Activated naive CD8-positive, alpha-beta T cell treated with anti-CD3 and anti-CD28 coated beads, Interleukin-2, amount 10 ng/mL, durations not matched to agents 7 days and 5 days (primary cell): ENCODE measurements at regions not wholly inside any gene's neighbourhood (a gene's known extent, or its start where the extent isn't known, plus 50 kb on each side); places are given as distances from the start of the nearest gene placed in this dataset.

Experiments used
- ATAC-seq: fragments of 150-1000 bp; cut with Tn5 transposase; one replicate; pipeline ENCODE4 v1.10.0; 2021; ENCODE audit warnings: low read depth, moderate library complexity
- POLR2A ChIA-PET: fragments of 350-600 bp; sonication (Branson Sonifier 250); formaldehyde crosslinking; loops from one replicate; lab custom pipeline; 2021; ENCODE audit warnings: antibody characterized with exemption; lab: Charles Lee
- DNase-seq: peaks from one replicate; pipeline ENCODE4 v3.0.0; 2021
- H3K27ac Mint-ChIP-seq: one replicate; pipeline ENCODE4 v1.8.0; 2022; ENCODE audit warnings: mild to moderate bottlenecking, mixed read lengths
- H3K27me3 Mint-ChIP-seq: one replicate; pipeline ENCODE4 v1.8.0; 2022; ENCODE audit warnings: mild to moderate bottlenecking, moderate library complexity, mixed read lengths
- H3K36me3 Mint-ChIP-seq: one replicate; pipeline ENCODE4 v1.8.0; 2021; ENCODE audit warnings: mild to moderate bottlenecking, mixed read lengths
- H3K4me1 Mint-ChIP-seq: one replicate; pipeline ENCODE4 v1.8.0; 2021; ENCODE audit warnings: mixed read lengths
- H3K4me3 Mint-ChIP-seq: one replicate; pipeline ENCODE4 v1.8.0; 2022; ENCODE audit warnings: mild to moderate bottlenecking, moderate library complexity, mixed read lengths
- H3K9me3 Mint-ChIP-seq: one replicate; pipeline ENCODE4 v1.8.0; 2021; ENCODE audit warnings: mixed read lengths

DNA sequence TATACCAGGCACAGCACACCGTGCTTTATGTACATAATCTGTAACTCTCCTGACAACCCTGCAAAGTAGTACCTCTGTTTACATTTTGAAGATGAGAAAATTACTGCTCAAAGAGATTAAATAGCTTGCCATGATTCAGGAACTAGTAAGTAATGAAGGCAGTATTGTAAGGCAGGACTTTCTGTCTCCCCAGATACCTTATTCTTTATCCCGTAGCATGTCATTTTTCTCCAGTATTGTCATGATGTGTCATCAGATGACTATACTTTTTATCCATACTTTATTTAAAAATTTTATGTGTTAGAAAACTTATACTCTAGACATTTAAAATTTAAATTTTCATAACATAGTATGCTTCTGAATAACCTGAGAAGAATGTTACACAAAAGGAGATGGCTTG lies 188.3 kb upstream of the NUDT6 start:
- ATAC-seq (no peak), DNase-seq (no peak)
- H3K27ac Mint-ChIP-seq, result no peak overlapping the region
- no peaks in the 10 kb centered on the region for H3K4me1 Mint-ChIP-seq
- peaks cover 7% of the 10 kb centered on the region for H3K36me3 Mint-ChIP-seq
- no peaks in the 10 kb centered on the region for H3K27me3 Mint-ChIP-seq
- POLR2A ChIA-PET, result no interaction called here
- H3K9me3 Mint-ChIP-seq, result peaks cover 2% of the 10 kb centered on the region
- H3K4me3 Mint-ChIP-seq, result no peak overlapping the region

DNA sequence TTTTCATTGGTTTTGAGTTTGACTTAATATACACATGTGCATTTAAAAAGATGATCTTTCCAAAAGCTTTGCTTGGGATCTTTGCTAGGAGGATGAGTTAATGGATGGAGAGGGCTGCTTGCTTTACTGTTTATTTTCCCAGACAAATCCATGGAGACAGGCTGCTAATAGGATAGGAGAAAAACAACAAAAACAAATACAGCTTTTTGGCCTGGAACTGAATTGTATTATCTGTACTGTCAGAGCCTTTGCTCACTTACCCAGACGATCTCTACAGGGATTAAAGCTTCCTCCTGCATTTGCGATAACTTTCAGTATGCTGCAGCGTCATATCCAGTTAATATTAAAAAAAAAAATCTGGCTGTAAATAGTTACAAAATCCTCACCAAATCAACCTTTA lies 190.8 kb upstream of the NUDT6 start:
- POLR2A ChIA-PET, result no interaction called here
- DNase-seq (no peak), ATAC-seq (no peak)
- no peaks in the 10 kb centered on the region for H3K4me1 Mint-ChIP-seq
- H3K9me3 Mint-ChIP-seq, result peaks cover 2% of the 10 kb centered on the region
- H3K27me3 Mint-ChIP-seq, result no peaks in the 10 kb centered on the region
- H3K27ac Mint-ChIP-seq, result no peak overlapping the region
- H3K36me3 Mint-ChIP-seq, result peaks cover 7% of the 10 kb centered on the region
- H3K4me3 Mint-ChIP-seq, result no peak overlapping the region

DNA sequence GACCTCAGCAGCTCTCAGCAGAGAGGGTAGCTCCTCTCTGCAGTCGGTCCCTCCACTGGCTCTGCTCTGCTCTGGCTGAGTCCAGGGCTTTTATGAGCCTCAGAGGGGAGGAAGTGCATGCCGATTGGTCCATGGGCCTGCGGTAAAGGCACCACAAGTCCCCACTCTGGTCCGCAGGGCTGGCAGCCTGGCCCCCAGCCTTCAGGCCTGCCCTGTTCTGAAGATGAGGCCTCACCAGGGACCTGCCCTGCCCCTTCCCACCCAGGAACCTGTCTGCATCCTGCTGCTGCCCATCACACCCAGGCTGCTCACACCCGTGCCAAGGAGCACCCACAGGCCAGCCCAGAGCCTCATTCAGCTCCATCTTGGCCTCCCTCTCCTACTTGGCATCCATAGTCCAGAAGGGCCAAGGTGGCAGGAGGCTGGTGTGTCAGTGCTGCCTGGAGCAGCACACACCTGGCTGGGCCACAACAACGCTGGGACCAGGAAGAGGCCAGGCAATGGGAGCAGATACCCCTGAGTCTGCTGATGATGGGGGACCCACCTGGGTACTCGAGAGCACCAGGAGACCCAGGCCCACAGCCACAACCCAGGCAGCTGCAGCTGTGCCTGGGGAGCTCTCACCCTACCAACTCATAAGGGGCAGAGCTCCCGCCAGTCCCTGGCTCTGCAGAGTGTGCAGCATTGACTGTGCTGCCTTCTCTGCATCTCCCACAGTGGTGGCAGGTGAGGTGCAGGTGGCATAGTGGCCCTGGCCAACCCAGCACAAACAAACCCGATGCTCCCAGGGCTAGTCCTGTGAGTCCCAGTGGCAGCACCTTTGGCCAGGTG lies 191.9 kb upstream of the NUDT6 start:
- Mint-ChIP-seq H3K4me1 (no peaks in the 10 kb centered on the region), H3K27ac (no peak overlapping the region), H3K36me3 (peaks cover 7% of the 10 kb centered on the region), H3K27me3 (no peaks in the 10 kb centered on the region), H3K4me3 (no peak overlapping the region), H3K9me3 (peaks cover 2% of the 10 kb centered on the region)
- ATAC-seq (no peak), DNase-seq (no peak)
- POLR2A ChIA-PET, result no interaction called here

DNA sequence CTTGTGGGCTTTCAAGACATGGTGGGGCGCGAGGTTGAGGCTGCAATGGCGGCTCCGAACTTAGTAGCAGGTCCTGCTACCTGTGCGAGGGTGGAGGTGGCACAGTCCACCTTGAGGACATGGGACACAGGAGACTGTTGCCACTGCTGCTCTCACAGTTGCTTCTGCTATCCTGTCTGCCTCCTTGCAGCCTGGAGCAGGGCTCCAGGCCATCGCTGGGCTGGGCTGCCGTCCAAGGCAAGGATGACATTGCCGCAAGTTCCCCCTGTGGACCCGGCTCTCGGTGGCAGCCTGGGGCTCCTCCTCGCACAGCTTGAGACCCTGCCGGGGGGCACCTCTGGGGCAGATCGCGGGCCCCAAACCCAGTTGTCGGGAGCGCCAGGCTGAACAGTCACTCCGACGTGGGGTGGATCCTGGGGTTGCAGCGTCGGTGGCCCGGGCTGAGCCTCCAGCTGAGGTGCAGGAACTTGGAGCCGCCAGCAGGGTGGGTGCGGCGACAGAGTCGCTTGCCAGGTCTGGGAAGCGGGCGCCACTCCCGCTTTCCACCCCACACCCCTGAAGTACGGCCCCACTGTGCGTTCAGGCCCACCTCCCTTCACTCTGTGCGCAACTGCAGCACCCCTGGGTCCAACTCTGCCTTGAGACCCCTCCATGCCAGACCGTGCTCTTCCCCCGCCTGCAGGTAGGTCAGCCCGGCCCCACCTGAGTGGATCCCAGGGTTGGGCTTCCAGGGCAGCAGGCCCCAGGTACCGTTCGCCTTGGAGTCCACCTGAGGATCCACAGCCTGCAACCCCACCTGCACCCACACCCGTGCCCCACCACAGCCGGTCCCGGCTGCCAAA lies 192.7 kb upstream of the NUDT6 start:
- no peaks in the 10 kb centered on the region for H3K4me1 Mint-ChIP-seq
- POLR2A ChIA-PET, result no interaction called here
- peaks cover 2% of the 10 kb centered on the region for H3K9me3 Mint-ChIP-seq
- H3K36me3 Mint-ChIP-seq, result peaks cover 7% of the 10 kb centered on the region
- no peak for DNase-seq
- no peak overlapping the region for H3K4me3 Mint-ChIP-seq
- H3K27ac Mint-ChIP-seq, result no peak overlapping the region
- ATAC-seq, result no peak
- H3K27me3 Mint-ChIP-seq, result no peaks in the 10 kb centered on the region

DNA sequence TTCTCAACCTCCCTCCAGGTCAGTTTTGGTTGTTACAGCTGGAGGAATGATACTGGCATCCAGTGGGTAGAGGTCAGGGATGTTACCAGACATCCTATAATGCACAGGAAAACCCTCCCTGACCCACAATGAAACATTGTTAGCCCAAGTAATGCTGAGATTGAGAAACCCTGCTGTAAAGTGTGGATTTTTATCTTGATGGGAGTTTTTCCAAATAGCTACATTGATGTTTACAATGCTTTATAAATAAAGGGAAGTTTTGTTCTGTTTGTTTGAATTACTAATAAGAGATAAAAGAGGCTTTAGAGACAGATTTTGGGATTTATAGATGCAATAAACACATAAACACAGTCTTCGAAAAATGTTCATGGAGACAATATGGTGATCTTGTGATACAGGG lies 194.0 kb upstream of the NUDT6 start:
- Mint-ChIP-seq H3K4me1 (no peaks in the 10 kb centered on the region), H3K27ac (no peak overlapping the region), H3K36me3 (peaks cover 7% of the 10 kb centered on the region), H3K4me3 (no peak overlapping the region), H3K9me3 (peaks cover 2% of the 10 kb centered on the region), H3K27me3 (no peaks in the 10 kb centered on the region)
- ATAC-seq (no peak), DNase-seq (no peak)
- POLR2A ChIA-PET, result no interaction called here

DNA sequence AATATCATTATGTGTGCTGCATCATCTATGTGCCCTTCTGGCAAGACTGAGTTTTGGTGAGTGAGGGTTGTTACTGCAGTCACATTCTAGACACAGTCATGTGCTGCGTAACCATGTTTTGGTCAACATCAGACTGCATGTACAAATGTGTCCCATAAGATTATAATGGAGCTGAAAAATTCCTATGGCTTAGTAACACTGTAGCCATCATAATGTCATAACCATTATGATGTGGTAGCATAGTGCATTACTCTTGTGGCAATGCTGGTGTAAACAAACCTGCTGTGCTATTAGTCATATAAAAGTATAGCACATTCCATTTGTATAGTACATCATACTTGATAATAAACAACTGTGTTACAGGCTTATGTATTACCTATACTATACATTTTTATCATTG lies 198.1 kb upstream of the NUDT6 start:
- Mint-ChIP-seq H3K9me3 (no peaks in the 10 kb centered on the region), H3K4me3 (no peak overlapping the region), H3K27me3 (no peaks in the 10 kb centered on the region), H3K36me3 (peaks cover 5% of the 10 kb centered on the region), H3K4me1 (no peaks in the 10 kb centered on the region), H3K27ac (no peak overlapping the region)
- no peak for ATAC-seq
- DNase-seq, result no peak
- POLR2A ChIA-PET, result no interaction called here

DNA sequence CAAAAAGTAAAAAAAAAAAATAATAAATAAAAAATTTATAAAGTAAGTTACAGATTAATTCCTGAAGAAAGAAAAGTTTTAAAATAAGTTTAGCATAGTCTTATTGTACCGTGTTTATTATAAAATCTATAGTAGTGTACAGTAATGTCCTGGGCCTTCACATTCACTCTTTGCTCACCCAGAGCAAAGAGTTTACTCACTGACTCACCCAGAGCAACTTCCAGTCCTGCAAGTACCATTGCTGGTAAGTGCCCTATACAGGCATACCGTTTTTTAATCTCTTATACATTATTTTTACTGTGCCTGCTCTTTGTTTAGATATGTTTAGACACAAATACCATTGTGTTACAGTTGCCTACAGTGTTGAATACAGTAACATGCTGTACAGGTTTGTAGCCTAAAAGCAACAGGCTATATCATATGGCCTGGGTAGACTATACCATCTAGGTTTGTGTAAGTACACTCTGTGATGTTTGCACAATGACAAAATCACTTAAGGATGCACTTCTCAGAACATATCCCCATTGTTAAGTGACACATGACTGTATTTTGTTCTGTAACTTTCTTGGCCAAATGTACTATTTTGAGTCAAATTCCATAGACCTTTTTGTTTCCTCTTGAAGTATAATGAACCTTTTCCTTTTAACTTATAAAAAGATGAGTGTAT lies 199.0 kb upstream of the NUDT6 start:
- H3K9me3 Mint-ChIP-seq, result no peaks in the 10 kb centered on the region
- H3K36me3 Mint-ChIP-seq, result peaks cover 10% of the 10 kb centered on the region
- POLR2A ChIA-PET, result no interaction called here
- no peaks in the 10 kb centered on the region for H3K4me1 Mint-ChIP-seq
- H3K27ac Mint-ChIP-seq, result no peak overlapping the region
- no peaks in the 10 kb centered on the region for H3K27me3 Mint-ChIP-seq
- H3K4me3 Mint-ChIP-seq, result no peak overlapping the region
- no peak for ATAC-seq
- DNase-seq, result no peak

DNA sequence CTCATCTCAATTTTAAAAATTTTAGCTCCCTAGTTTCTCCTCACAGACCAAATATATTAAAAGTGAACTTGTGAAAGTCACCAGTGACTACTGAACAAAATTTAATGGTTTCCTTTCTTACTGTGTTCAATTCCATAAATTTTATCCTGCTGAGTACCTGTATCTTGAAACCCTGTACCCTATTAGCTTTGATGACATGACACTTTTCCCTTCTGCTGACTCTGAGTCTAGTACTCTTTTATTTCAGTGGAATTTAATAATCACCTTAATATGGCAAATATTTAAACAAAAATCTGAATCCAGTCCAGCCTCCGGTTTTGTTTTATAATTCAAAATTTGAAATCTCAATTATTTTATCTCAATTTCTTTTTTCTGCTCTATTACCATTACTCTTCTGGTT lies 203.1 kb upstream of the NUDT6 start:
- Mint-ChIP-seq H3K27ac (no peak overlapping the region), H3K9me3 (no peaks in the 10 kb centered on the region), H3K27me3 (no peaks in the 10 kb centered on the region)

DNA sequence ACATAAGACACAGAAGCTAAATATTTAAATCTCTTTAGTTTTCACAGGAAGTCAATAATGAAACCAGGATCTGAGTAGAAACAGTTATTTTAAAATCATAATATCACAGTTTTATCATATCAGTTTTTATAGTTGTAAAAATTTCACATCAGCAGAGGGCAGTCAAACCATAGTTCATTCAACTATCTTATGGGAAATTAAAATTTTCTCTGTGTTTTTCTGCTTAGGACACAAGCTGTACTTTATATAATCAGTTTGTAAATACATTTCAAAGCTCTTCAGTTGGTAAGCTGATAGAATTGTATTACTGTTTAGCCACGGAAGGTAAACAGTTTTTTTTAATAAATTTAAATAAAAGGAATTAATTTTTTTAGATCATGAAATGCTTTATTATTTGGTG lies 204.8 kb upstream of the NUDT6 start:
- H3K4me1 Mint-ChIP-seq, result no peaks in the 10 kb centered on the region
- H3K27me3 Mint-ChIP-seq, result no peaks in the 10 kb centered on the region
- no peak for ATAC-seq
- H3K36me3 Mint-ChIP-seq, result peaks cover 11% of the 10 kb centered on the region
- POLR2A ChIA-PET, result no interaction called here
- H3K4me3 Mint-ChIP-seq, result no peak overlapping the region
- H3K27ac Mint-ChIP-seq, result no peak overlapping the region
- DNase-seq, result no peak
- no peaks in the 10 kb centered on the region for H3K9me3 Mint-ChIP-seq

More for the DNA sequence above, 203.1 kb upstream of the NUDT6 start:
- Mint-ChIP-seq H3K36me3 (peaks cover 12% of the 10 kb centered on the region), H3K4me1 (no peaks in the 10 kb centered on the region), H3K4me3 (no peak overlapping the region)
- POLR2A ChIA-PET, result no interaction called here
- DNase-seq, result no peak
- no peak for ATAC-seq

DNA sequence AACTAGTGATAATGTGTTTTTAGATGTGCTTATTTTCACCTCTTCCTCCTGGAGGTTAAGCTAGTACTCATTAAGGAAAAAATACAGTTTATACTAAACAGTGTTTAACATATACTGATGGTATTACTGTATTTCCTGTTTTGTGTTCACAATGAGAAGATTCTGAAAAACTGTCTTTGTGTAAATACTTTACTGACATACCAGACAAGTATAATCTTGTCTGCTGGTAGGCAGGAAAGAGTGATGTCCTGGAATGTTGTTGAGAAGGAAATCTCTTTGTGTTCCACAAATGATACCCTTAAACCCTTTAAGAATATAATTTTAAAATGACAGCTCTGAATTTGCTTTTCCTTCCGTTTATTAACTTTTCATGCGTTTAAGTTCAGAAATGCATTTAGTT lies 205.5 kb upstream of the NUDT6 start:
- peaks cover 11% of the 10 kb centered on the region for H3K36me3 Mint-ChIP-seq

DNA sequence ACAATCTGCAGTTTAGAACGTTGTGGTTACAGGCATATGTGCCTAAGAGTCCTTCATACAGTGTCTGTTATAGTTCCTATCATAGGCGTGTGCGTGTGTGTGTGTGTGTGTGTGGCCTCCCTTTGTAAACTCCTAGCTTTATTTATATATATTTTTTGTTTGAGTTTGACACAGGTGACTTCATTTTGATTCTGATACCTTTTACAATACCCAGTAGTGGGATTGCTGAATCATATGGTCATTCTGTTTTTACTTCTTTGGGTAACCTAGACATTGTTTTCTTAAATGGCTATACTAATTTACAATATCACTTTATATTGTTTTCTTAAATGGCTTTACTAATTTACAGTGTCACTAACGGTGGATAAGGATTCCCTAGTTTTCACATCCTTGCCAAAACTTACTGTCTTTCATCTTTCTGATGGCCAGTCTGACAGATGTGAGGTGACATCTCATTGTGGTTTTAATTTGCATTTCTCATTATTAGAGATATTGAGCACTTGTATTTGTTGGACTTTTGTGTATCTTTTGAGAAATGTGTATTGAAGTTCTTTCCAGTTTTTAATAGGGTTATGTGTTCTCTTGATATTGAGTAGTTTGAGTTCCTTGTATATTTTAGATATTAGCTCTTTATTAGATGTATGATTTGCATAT lies 211.1 kb upstream of the NUDT6 start:
- ATAC-seq (no peak), DNase-seq (no peak)
- peaks cover 3% of the 10 kb centered on the region for H3K36me3 Mint-ChIP-seq
- H3K4me3 Mint-ChIP-seq, result no peak overlapping the region
- POLR2A ChIA-PET, result no interaction called here
- H3K4me1 Mint-ChIP-seq, result no peaks in the 10 kb centered on the region
- H3K27ac Mint-ChIP-seq, result no peak overlapping the region
- no peaks in the 10 kb centered on the region for H3K9me3 Mint-ChIP-seq
- H3K27me3 Mint-ChIP-seq, result no peaks in the 10 kb centered on the region

More for the DNA sequence above, 205.5 kb upstream of the NUDT6 start:
- Mint-ChIP-seq H3K27ac (no peak overlapping the region), H3K4me1 (no peaks in the 10 kb centered on the region), H3K4me3 (no peak overlapping the region), H3K9me3 (no peaks in the 10 kb centered on the region), H3K27me3 (no peaks in the 10 kb centered on the region)
- POLR2A ChIA-PET, result no interaction called here
- DNase-seq (no peak), ATAC-seq (no peak)

DNA sequence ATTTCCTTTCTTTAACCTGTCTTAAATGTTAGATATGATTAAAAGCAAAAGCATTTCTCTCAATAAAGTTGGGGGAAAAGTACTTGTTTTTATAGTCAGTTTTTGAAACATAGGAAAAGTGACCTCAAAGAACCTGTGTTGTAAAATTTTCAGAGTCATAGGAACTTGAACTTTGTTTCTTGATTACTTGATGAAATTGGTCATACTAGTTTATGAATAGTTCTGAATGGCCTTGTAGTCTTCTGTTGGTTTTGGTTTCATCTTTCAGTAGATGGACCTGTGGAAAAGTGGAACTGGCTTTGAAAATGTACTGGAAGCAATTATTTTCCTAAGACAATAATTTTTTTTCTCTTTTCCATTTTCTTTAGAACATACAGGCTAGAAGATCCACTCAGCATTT lies 222.2 kb upstream of the NUDT6 start:
- Mint-ChIP-seq H3K27me3 (no peaks in the 10 kb centered on the region), H3K9me3 (peaks cover 2% of the 10 kb centered on the region), H3K4me3 (no peak overlapping the region), H3K36me3 (peaks cover 6% of the 10 kb centered on the region), H3K4me1 (peaks cover 1% of the 10 kb centered on the region), H3K27ac (no peak overlapping the region)
- POLR2A ChIA-PET, result no interaction called here
- DNase-seq (no peak), ATAC-seq (no peak)

DNA sequence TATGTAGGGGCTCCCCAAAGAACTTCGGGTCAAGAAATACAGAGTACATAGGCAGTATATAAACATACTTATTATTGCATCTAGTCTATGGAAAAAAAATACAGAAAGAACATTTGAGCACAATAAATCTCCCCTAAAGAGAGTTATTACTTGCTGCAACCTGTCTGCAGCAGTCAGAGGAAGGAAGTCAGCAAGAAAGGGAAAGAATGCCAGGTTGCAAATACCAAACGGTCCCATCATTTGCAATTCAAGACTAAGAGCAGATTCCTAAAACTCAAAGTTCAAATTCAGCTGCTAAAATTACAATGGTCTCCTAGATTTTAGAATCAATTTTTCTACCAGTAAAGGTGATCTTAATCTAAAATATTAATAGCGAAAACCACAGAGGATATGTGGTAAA lies 236.2 kb upstream of the NUDT6 start:
- H3K27me3 Mint-ChIP-seq, result no peaks in the 10 kb centered on the region
- ATAC-seq, result no peak
- H3K36me3 Mint-ChIP-seq, result peaks cover 7% of the 10 kb centered on the region
- POLR2A ChIA-PET, result no interaction called here
- no peaks in the 10 kb centered on the region for H3K9me3 Mint-ChIP-seq
- no peaks in the 10 kb centered on the region for H3K4me1 Mint-ChIP-seq
- DNase-seq, result no peak
- no peak overlapping the region for H3K27ac Mint-ChIP-seq
- H3K4me3 Mint-ChIP-seq, result no peak overlapping the region
